GM12878 (cell line): ENCODE measurements at regions not wholly inside any gene's neighbourhood (a gene's known extent, or its start where the extent isn't known, plus 50 kb on each side); places are given as distances from the start of the nearest gene placed in this dataset.

Source experiments
- ATAC-seq: fragments of 200-7000 bp; cut with Tn5 transposase; 3 replicates; pipeline ENCODE4 v1.9.1; 2020; ENCODE audit warnings: mild to moderate bottlenecking, moderate library complexity
- BruUV-seq: library from RNA; stranded (reverse); fragments of 400-500 nt; replicated peaks from 2 replicates; lab custom pipeline; 2021; lab: Mats Ljungman, UMichigan
- CTCF ChIA-PET: fragments of 300-600 bp; sonication (Branson Sonifier 250); formaldehyde crosslinking; extraction: SDS; loops from one replicate; lab custom pipeline; 2021; ENCODE audit warnings: inconsistent platforms; lab: Yijun Ruan, JAX
- POLR2A ChIA-PET: fragments of 350-600 bp; formaldehyde crosslinking; extraction: SDS; loops from one replicate; lab custom pipeline; 2021; ENCODE audit warnings: inconsistent platforms; lab: Charles Lee
- RAD21 ChIA-PET: fragments of 300-600 bp; sonication (Branson Sonifier 250); formaldehyde crosslinking; loops from one replicate; lab custom pipeline; 2023; ENCODE audit warnings: antibody characterized with exemption; ENCODE audit not compliant: unreplicated experiment; lab: Charles Lee
- SMC1A ChIA-PET: fragments of 300-600 bp; sonication (Branson Sonifier 250); formaldehyde crosslinking; loops from one replicate; lab custom pipeline; 2023; ENCODE audit not compliant: unreplicated experiment, uncharacterized antibody; lab: Charles Lee
- DNase-seq: peaks from one replicate; pipeline ENCODE4 v3.0.0-alpha.2; 2011; ENCODE audit warnings: low read depth, low spot score
- FAIRE-seq: peaks from 3 replicates; lab custom pipeline; 2011; peaks lifted over from hg19 to GRCh38; lab: Jason Lieb, UNC
- H2AFZ ChIP-seq: 2 replicates; pipeline ENCODE4 v1.6.0; 2011; ENCODE audit warnings: low read depth, low read length, control low read depth; ENCODE audit not compliant: control insufficient read depth
- H3K27ac ChIP-seq: 2 replicates; pipeline ENCODE4 v1.5.1; 2011; ENCODE audit warnings: control low read depth; ENCODE audit not compliant: control insufficient read depth, insufficient read depth
- H3K27me3 ChIP-seq, 2 experiments: replicated peaks in 1 of 2; 2 replicates each; pipeline versions ENCODE4 v1.6.0 to v1.6.1; 2011; ENCODE audit warnings: low read length in 1 of 2; ENCODE audit not compliant: control insufficient read depth in 2 of 2, insufficient read depth in 2 of 2
- H3K36me3 ChIP-seq, 2 experiments: 2 replicates each; pipeline ENCODE4 v1.5.1; 2011; ENCODE audit warnings: low read length in 1 of 2; ENCODE audit not compliant: control insufficient read depth in 2 of 2, insufficient read depth in 2 of 2
- H3K4me1 ChIP-seq: 2 replicates; pipeline ENCODE4 v1.6.1; 2011; ENCODE audit warnings: mild to moderate bottlenecking, low read length, moderate library complexity, mixed read lengths; ENCODE audit not compliant: control insufficient read depth, insufficient read depth
- H3K4me2 ChIP-seq: 2 replicates; pipeline ENCODE4 v1.6.0; 2011; ENCODE audit warnings: control low read depth; ENCODE audit not compliant: control insufficient read depth, insufficient read depth
- H3K4me3 ChIP-seq: fragments of 200-600 bp; sonication (generic); 2 replicates; pipeline ENCODE4 v1.5.1; 2016
- H3K79me2 ChIP-seq: 2 replicates; pipeline ENCODE4 v1.6.0; 2011; ENCODE audit warnings: low read length; ENCODE audit not compliant: control insufficient read depth, insufficient read depth
- H3K9ac ChIP-seq: 2 replicates; pipeline ENCODE4 v1.8.0; 2011; ENCODE audit warnings: low read length, control low read depth, mixed read lengths; ENCODE audit not compliant: control insufficient read depth, insufficient read depth
- H3K9me3 ChIP-seq: replicated peaks from 3 replicates; pipeline ENCODE4 v1.5.1; 2011; ENCODE audit warnings: mild to moderate bottlenecking, low read length; ENCODE audit not compliant: control insufficient read depth, insufficient read depth
- H4K20me1 ChIP-seq: 2 replicates; pipeline ENCODE4 v1.6.0; 2011; ENCODE audit not compliant: control insufficient read depth, insufficient read depth
- CBFB ChIP-seq: IDR thresholded peaks from 2 replicates; pipeline ENCODE4 v1.6.1; 2016; ENCODE audit warnings: antibody characterized with exemption, low read depth
- CBX3 ChIP-seq: fragments of 200-600 bp; sonication (generic); IDR thresholded peaks from 2 replicates; pipeline ENCODE4 v1.6.1; 2016; ENCODE audit warnings: low read depth, borderline replicate concordance
- CHD1 ChIP-seq: IDR thresholded peaks from 2 replicates; pipeline ENCODE4 v1.6.1; 2012; ENCODE audit warnings: low read depth, low read length, improper control_type of control experiment
- CHD4 ChIP-seq: fragments of 200-600 bp; sonication (generic); IDR thresholded peaks from 2 replicates; pipeline ENCODE4 v1.6.1; 2016; ENCODE audit warnings: mild to moderate bottlenecking
- ELK1 ChIP-seq: IDR thresholded peaks from 2 replicates; pipeline ENCODE4 v1.6.1; 2012; ENCODE audit warnings: low read depth, low read length, improper control_type of control experiment
- GABPA ChIP-seq: IDR thresholded peaks from 2 replicates; pipeline ENCODE4 v1.6.1; 2014; ENCODE audit warnings: antibody characterized with exemption, low read depth, mild to moderate bottlenecking, inconsistent platforms
- HDGF ChIP-seq: fragments of 450-650 bp; IDR thresholded peaks from 2 replicates; pipeline ENCODE4 v1.6.1; 2016; ENCODE audit warnings: antibody characterized with exemption
- IKZF1 ChIP-seq: fragments of 450-650 bp; conservative IDR thresholded peaks from 2 replicates; pipeline ENCODE4 v1.6.1; 2017; ENCODE audit warnings: antibody characterized with exemption, mild to moderate bottlenecking
- MEF2A ChIP-seq: IDR thresholded peaks from 2 replicates; pipeline ENCODE4 v1.6.1; 2011; ENCODE audit warnings: low read depth, mild to moderate bottlenecking, low read length, moderate library complexity; ENCODE audit not compliant: insufficient read depth
- NR2C1 ChIP-seq: fragments of 450-650 bp; IDR thresholded peaks from 2 replicates; pipeline ENCODE4 v1.6.1; 2017; ENCODE audit warnings: antibody characterized with exemption, mild to moderate bottlenecking, moderate library complexity
- PKNOX1 ChIP-seq: fragments of 450-650 bp; IDR thresholded peaks from 2 replicates; pipeline ENCODE4 v1.6.1; 2016; ENCODE audit warnings: mild to moderate bottlenecking
- POLR2A ChIP-seq: IDR thresholded peaks from 2 replicates; pipeline ENCODE4 v1.6.1; 2011; ENCODE audit warnings: low read depth, mild to moderate bottlenecking, low read length
- SIN3A ChIP-seq: IDR thresholded peaks from 2 replicates; pipeline ENCODE4 v1.6.1; 2012; ENCODE audit warnings: low read depth, low read length, improper control_type of control experiment
- SPI1 ChIP-seq: IDR thresholded peaks from 2 replicates; pipeline ENCODE4 v1.6.1; 2011; ENCODE audit warnings: low read depth, mild to moderate bottlenecking, low read length, moderate library complexity, borderline replicate concordance; ENCODE audit not compliant: insufficient read depth
- TCF7 ChIP-seq: IDR thresholded peaks from 2 replicates; pipeline ENCODE4 v1.6.1; 2014; ENCODE audit warnings: antibody characterized with exemption, borderline replicate concordance
- YBX1 ChIP-seq: fragments of 450-650 bp; IDR thresholded peaks from 2 replicates; pipeline ENCODE4 v1.6.1; 2016; ENCODE audit warnings: antibody characterized with exemption
- YY1 ChIP-seq: IDR thresholded peaks from 2 replicates; pipeline ENCODE4 v1.6.1; 2011; ENCODE audit warnings: low read depth, mild to moderate bottlenecking, low read length
- ZNF384 ChIP-seq: IDR thresholded peaks from 2 replicates; pipeline ENCODE4 v1.6.1; 2012; ENCODE audit warnings: low read depth, mild to moderate bottlenecking, low read length, improper control_type of control experiment, borderline replicate concordance
- WGBS: methylation state at CpG from one replicate; pipeline ENCODE4 v1.1.6; 2016; ENCODE audit warnings: low lambda C conversion rate; ENCODE audit not compliant: insufficient replicate concordance, insufficient coverage; ENCODE audit errors: missing lambda C conversion rate; 5-methylcytosine and 5-hydroxymethylcytosine counted together
- in situ Hi-C: fragments of 300-500 bp; cut with MboI; formaldehyde crosslinking; loops from 9 replicates; pipeline ENCODE4 v1.14.3; 2018; ENCODE audit warnings: mixed read lengths
- intact Hi-C: fragments of 100-400 bp; cut with micrococcal nuclease; formaldehyde crosslinking; loops from one replicate; pipeline ENCODE4 v1.14.2; 2022; ENCODE audit not compliant: unreplicated experiment

- ATAC-seq, result no peak
- Histone ChIP-seq H3K4me3 (no peak overlapping the region), H3K27me3 (no peaks in the 10 kb centered on the region), H3K9me3 (no peaks in the 10 kb centered on the region), H3K4me1 (no peaks in the 10 kb centered on the region), H3K9ac (no peak overlapping the region), H2AFZ (no peak overlapping the region), H4K20me1 (no peaks in the 10 kb centered on the region), H3K4me2 (no peak overlapping the region), H3K79me2 (no peaks in the 10 kb centered on the region), H3K36me3 (no peaks in the 10 kb centered on the region), H3K27ac (no peak overlapping the region)
- RAD21 ChIA-PET, result no interaction called here
- FAIRE-seq, result no peak
- no peak for DNase-seq
- CTCF ChIA-PET, result no interaction called here
- in situ Hi-C loops (no loop called here), intact Hi-C loops (loop anchor here (10.0 kb wide), 1 partner anchor 373 kb away; no protein-coding TSS in a partner anchor)
- no peak for TF ChIP-seq CHD4
- no peak for TF ChIP-seq HDGF
- no peak for TF ChIP-seq IKZF1
- TF ChIP-seq CHD1, result no peak
- no peak for TF ChIP-seq POLR2A
- no peak for TF ChIP-seq SPI1
- no peak for TF ChIP-seq YBX1
- no peak for TF ChIP-seq NR2C1
- TF ChIP-seq ZNF384, result no peak
- no peak for TF ChIP-seq CBX3
- no peak for TF ChIP-seq MEF2A
- TF ChIP-seq ELK1, result no peak
- no peak for TF ChIP-seq YY1
- no peak for TF ChIP-seq SIN3A
- no peak for TF ChIP-seq GABPA
- TF ChIP-seq CBFB, result no peak
- no peak for TF ChIP-seq TCF7
- no peak for TF ChIP-seq PKNOX1
- BruUV-seq, result no TSS peak
- SMC1A ChIA-PET, result interaction anchor here (0.6 kb wide), 1 partner anchor 9 kb away, joined by 3 read pairs; no protein-coding TSS in a partner anchor
- POLR2A ChIA-PET, result no interaction called here
- WGBS, result 26% methylated on average over 3 of the region's 3 CpGs
Measured at GRCh38 chr9:73911804-73912203, 585.3 kb upstream of the RORB start.
